RPMI7951 (cell line): ENCODE measurements at regions not wholly inside any gene's neighbourhood (a gene's known extent, or its start where the extent isn't known, plus 50 kb on each side); places are given as distances from the start of the nearest gene placed in this dataset.

Source experiments
- DNase-seq: peaks from one replicate; pipeline ENCODE4 v3.0.0-alpha.2; 2012; ENCODE audit warnings: low read depth

GRCh38 chr2:117639401-117639800 is 175.1 kb upstream of the DDX18 start:
- no peak for DNase-seq

GRCh38 chr2:117644403-117644802 is 170.1 kb upstream of the DDX18 start:
- no peak for DNase-seq

DNA sequence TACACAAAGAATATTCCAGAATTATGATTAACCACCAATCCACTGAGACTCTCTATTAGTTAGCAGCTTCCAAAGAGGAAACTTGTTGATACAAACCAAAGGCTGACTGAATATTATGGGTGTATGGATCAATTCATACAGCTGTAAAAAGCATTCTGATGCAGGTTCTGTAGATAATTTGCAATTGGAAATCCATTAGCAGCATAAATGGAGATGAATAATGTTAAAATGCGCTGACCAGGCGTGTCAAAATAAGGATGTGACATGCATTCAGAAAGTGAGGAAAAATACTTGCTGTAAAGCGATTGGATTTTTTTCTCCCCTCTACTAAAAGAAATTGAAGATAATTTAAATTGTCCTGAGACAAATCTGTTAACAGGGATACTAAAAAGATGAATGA is 169.0 kb upstream of the DDX18 start:
- DNase-seq = no peak

- DNase-seq = no peak
Observed at GRCh38 chr2:117646099-117646498, 168.4 kb upstream of the DDX18 start.

- DNase-seq = no peak
Observed at GRCh38 chr2:117646872-117647271, 167.6 kb upstream of the DDX18 start.

DNA sequence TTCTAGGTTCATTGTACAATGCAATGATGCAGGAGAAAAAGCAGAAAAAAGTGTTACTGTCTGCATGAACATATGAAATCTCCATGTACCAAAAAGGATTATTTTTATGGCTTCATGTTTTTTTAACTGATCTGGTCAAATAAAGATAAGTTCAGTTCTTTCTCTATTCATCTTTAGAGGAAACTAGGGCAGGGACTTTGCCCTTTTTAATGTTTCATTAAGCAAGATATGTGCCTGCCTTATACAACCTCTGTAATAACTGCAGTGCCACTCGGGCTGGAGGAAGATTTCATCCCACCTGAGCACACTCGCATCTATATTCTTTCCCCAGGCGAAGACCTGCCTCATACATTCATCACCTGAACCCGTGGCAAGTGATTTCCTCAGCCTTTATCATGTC is 157.9 kb upstream of the DDX18 start:
- DNase-seq = no peak

DNA sequence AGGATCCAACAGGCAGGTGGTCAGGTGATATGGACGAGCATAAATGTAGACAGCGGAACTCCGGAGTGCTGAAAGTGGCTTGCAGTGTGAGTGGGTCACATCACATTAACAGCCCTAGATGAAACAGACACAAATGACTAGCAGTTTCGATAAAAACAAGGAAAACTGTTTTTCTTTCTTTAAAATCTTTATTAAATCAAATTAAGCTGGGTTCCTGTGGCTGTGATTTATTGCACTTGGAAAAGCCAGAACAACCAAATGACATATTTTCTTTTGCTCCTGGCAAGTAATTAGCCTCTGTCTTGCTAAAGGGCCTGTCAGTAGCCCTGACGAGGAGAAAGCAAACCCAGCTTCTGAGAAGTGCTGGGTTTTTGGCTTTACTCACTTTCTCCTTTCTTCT is 152.9 kb upstream of the DDX18 start:
- DNase-seq = no peak

DNA sequence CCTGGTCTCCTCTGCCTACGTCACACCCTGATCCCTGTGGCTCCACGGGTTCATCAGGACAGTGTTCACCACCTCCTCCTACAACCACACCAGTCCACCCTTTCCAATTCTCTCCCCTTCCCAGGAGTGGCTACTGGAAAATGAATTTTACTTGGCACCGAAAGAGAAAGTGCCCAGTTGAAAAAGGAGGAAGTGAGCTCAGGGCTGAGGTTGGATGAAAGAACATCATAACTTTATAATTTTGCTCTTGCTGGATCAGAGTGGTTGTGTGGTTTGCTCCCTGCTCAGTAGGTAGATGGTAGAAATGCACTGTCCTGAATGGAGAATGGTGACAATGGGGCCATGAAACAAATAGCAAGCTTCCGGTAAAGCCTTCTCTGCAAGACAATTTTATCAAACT is 140.3 kb upstream of the DDX18 start:
- DNase-seq = no peak

GRCh38 chr2:117679952-117680351 is 134.5 kb upstream of the DDX18 start:
- DNase-seq = no peak

- no peak for DNase-seq
Observed at GRCh38 chr2:117684919-117685318, 129.6 kb upstream of the DDX18 start.

GRCh38 chr2:117686699-117687098 is 127.8 kb upstream of the DDX18 start:
- no peak for DNase-seq

- no peak for DNase-seq
Observed at GRCh38 chr2:117691595-117691994, 122.9 kb upstream of the DDX18 start.

GRCh38 chr2:117692001-117692763 is 122.3 kb upstream of the DDX18 start:
- DNase-seq = no peak

GRCh38 chr2:117693154-117693553 is 121.3 kb upstream of the DDX18 start:
- no peak for DNase-seq

GRCh38 chr2:117693651-117694050 is 120.8 kb upstream of the DDX18 start:
- no peak for DNase-seq

- DNase-seq = no peak
Observed at GRCh38 chr2:117698287-117698686, 116.2 kb upstream of the DDX18 start.

DNA sequence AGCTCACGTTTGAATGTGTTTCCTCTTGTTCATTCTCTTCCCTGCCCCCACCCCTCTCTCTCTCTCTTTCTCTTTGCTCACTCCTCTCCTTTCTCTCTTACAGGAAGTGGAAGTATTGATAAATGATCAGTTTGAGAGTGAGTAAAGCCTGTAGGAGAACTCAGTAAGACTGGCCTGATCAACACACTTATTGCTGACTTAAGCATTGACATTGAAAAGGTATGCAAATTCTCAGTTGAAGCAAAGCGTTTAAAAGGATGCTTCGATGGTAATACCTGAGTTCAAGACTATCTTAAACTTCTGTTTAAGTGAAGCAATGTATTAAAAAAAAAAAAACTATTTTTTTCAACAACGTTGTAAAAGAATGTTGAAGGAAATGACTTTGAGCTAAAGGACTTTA is 115.7 kb upstream of the DDX18 start:
- DNase-seq = no peak

- DNase-seq = no peak
Observed at GRCh38 chr2:117700471-117700870, 114.0 kb upstream of the DDX18 start.

DNA sequence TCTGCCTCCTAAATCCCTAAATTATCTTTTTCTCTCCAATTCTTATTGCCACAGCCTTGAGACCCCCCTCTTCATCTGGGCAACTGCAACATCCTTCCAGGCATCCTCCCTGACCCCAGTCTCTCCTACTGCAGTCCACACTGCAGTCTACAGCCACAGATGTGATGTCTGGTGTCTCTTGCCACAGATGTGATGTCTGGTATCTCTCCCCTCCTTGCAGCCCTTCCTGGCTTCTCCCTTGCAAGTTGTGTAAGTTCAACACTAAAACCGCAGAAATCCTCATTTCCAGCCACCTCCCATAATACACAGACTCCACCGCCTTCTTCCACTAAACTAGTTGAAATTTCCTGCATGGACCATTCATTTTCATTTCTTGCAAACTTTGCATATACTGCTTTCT is 113.1 kb upstream of the DDX18 start:
- no peak for DNase-seq

- DNase-seq = no peak
Observed at GRCh38 chr2:117702098-117702497, 112.4 kb upstream of the DDX18 start.

GRCh38 chr2:117703858-117704257 is 110.6 kb upstream of the DDX18 start:
- DNase-seq = no peak

DNA sequence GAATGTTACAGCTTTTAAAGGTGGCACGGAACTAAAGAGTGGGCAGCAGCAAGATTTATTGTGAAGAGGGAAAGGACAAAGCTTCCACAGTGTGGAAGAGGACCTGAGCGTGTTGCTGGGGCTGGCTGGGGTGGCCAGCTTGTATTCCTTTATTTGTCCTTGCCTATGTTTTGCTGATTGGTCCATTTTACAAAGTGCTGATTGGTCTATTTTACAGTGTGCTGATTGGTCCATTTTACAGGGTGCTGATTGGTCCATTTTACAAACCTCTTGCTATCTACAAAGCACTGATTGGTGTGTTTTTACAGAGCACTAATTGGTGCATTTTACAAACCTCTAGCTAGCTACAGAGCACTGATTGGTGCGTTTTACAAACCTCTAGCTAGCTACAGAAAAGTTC is 109.7 kb upstream of the DDX18 start:
- DNase-seq = no peak

- no peak for DNase-seq
Observed at GRCh38 chr2:117707874-117708273, 106.6 kb upstream of the DDX18 start.

DNA sequence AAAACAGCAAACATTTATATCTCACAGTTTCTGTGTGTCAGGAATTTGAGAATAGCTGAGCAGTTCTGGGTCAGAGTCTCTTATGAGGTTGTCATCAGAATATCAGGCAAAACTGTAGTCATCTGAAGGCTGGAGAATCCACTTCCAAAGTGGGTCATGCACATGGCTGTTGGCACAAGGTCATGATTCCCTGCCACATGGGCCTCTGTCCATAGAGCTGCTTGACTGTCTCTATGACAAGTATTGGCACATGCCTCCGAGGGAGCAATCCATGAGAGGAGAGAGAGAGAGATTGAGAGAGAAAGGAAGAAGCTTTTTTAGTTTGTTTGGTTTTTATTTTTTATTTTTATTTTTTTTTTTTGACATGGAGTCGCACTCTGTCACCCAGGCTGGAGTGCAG is 101.8 kb upstream of the DDX18 start:
- no peak for DNase-seq
